ENCODE measurements at regions not wholly inside any gene's neighbourhood (a gene's known extent, or its start where the extent isn't known, plus 50 kb on each side); places are given as distances from the start of the nearest gene placed in this dataset.

GRCh38 chr20:58579819-58580473, 64.7 kb upstream of the APCDD1L start:
- WGBS, 2 experiments: 93 to 97% methylated on average over 23 of the region's 23 CpGs
- H3K36me3 ChIP-seq (ENCODE audit: control insufficient read depth, insufficient read depth, low read length): no peaks in the 10 kb centered on the region

GRCh38 chr20:58579069-58579818, 64.0 kb upstream of the APCDD1L start:
- WGBS, 2 experiments: 93 to 94% methylated on average over 15 of the region's 15 CpGs
- Histone ChIP-seq H3K9me3 (ENCODE audit: control insufficient read depth, low read length) (no peaks in the 10 kb centered on the region), H3K36me3 (ENCODE audit: control insufficient read depth, insufficient read depth, low read length) (no peaks in the 10 kb centered on the region), H3K27ac (ENCODE audit: insufficient read depth, low read depth, low read length, poor library complexity, severe bottlenecking) (no peak overlapping the region), H3K27me3 (ENCODE audit: control insufficient read depth, insufficient read depth, low read length, poor library complexity, severe bottlenecking) (no peaks in the 10 kb centered on the region), H3K4me3 (ENCODE audit: insufficient read depth, low read depth, low read length) (no peak overlapping the region), H3K4me1 (ENCODE audit: control insufficient read depth, insufficient read depth, low read length) (no peaks in the 10 kb centered on the region)

More at GRCh38 chr20:58579819-58580473, 64.7 kb upstream of the APCDD1L start:
- Histone ChIP-seq H3K27me3 (ENCODE audit: control insufficient read depth, insufficient read depth, low read length, poor library complexity, severe bottlenecking) (no peaks in the 10 kb centered on the region), H3K9me3 (ENCODE audit: control insufficient read depth, low read length) (no peaks in the 10 kb centered on the region), H3K27ac (ENCODE audit: insufficient read depth, low read depth, low read length, poor library complexity, severe bottlenecking) (no peak overlapping the region), H3K4me3 (ENCODE audit: insufficient read depth, low read depth, low read length) (no peak overlapping the region), H3K4me1 (ENCODE audit: control insufficient read depth, insufficient read depth, low read length) (no peaks in the 10 kb centered on the region)

GRCh38 chr20:58577871-58578598, 62.8 kb upstream of the APCDD1L start:
- Histone ChIP-seq H3K9me3 (ENCODE audit: control insufficient read depth, low read length) (no peaks in the 10 kb centered on the region), H3K4me3 (ENCODE audit: insufficient read depth, low read depth, low read length) (no peak overlapping the region), H3K36me3 (ENCODE audit: control insufficient read depth, insufficient read depth, low read length) (no peaks in the 10 kb centered on the region), H3K4me1 (ENCODE audit: control insufficient read depth, insufficient read depth, low read length) (no peaks in the 10 kb centered on the region), H3K27ac (ENCODE audit: insufficient read depth, low read depth, low read length, poor library complexity, severe bottlenecking) (no peak overlapping the region), H3K27me3 (ENCODE audit: control insufficient read depth, insufficient read depth, low read length, poor library complexity, severe bottlenecking) (no peaks in the 10 kb centered on the region)
- 79 to 81% methylated on average over 23 of the region's 23 CpGs for WGBS, 2 experiments

GRCh38 chr20:58577139-58577806, 62.1 kb upstream of the APCDD1L start:
- Histone ChIP-seq H3K27me3 (ENCODE audit: control insufficient read depth, insufficient read depth, low read length, poor library complexity, severe bottlenecking) (no peaks in the 10 kb centered on the region), H3K27ac (ENCODE audit: insufficient read depth, low read depth, low read length, poor library complexity, severe bottlenecking) (no peak overlapping the region), H3K36me3 (ENCODE audit: control insufficient read depth, insufficient read depth, low read length) (no peaks in the 10 kb centered on the region), H3K9me3 (ENCODE audit: control insufficient read depth, low read length) (no peaks in the 10 kb centered on the region), H3K4me1 (ENCODE audit: control insufficient read depth, insufficient read depth, low read length) (no peaks in the 10 kb centered on the region), H3K4me3 (ENCODE audit: insufficient read depth, low read depth, low read length) (no peak overlapping the region)
- 93 to 94% methylated on average over 13 of the region's 13 CpGs for WGBS, 2 experiments

GRCh38 chr20:58576603-58576970, 61.4 kb upstream of the APCDD1L start:
- H3K27ac ChIP-seq (ENCODE audit: insufficient read depth, low read depth, low read length, poor library complexity, severe bottlenecking): no peak overlapping the region
- WGBS, 2 experiments: 91 to 93% methylated on average over 9 of the region's 9 CpGs
- H3K4me1 ChIP-seq (ENCODE audit: control insufficient read depth, insufficient read depth, low read length): no peaks in the 10 kb centered on the region
- no peaks in the 10 kb centered on the region for H3K27me3 ChIP-seq (ENCODE audit: control insufficient read depth, insufficient read depth, low read length, poor library complexity, severe bottlenecking)
- no peak overlapping the region for H3K4me3 ChIP-seq (ENCODE audit: insufficient read depth, low read depth, low read length)
- H3K36me3 ChIP-seq (ENCODE audit: control insufficient read depth, insufficient read depth, low read length): no peaks in the 10 kb centered on the region
- no peaks in the 10 kb centered on the region for H3K9me3 ChIP-seq (ENCODE audit: control insufficient read depth, low read length)

GRCh38 chr20:58575776-58576602, 60.8 kb upstream of the APCDD1L start:
- no peak overlapping the region for H3K27ac ChIP-seq (ENCODE audit: insufficient read depth, low read depth, low read length, poor library complexity, severe bottlenecking)
- 93 to 94% methylated on average over 24 of the region's 24 CpGs for WGBS, 2 experiments
- H3K4me3 ChIP-seq (ENCODE audit: insufficient read depth, low read depth, low read length): no peak overlapping the region
- H3K36me3 ChIP-seq (ENCODE audit: control insufficient read depth, insufficient read depth, low read length): no peaks in the 10 kb centered on the region
- no peaks in the 10 kb centered on the region for H3K27me3 ChIP-seq (ENCODE audit: control insufficient read depth, insufficient read depth, low read length, poor library complexity, severe bottlenecking)
- no peaks in the 10 kb centered on the region for H3K4me1 ChIP-seq (ENCODE audit: control insufficient read depth, insufficient read depth, low read length)
- H3K9me3 ChIP-seq (ENCODE audit: control insufficient read depth, low read length): no peaks in the 10 kb centered on the region

- Histone ChIP-seq H3K4me1 (ENCODE audit: control insufficient read depth, insufficient read depth, low read length) (no peaks in the 10 kb centered on the region), H3K27me3 (ENCODE audit: control insufficient read depth, insufficient read depth, low read length, poor library complexity, severe bottlenecking) (no peaks in the 10 kb centered on the region), H3K9me3 (ENCODE audit: control insufficient read depth, low read length) (no peaks in the 10 kb centered on the region), H3K4me3 (ENCODE audit: insufficient read depth, low read depth, low read length) (no peak overlapping the region), H3K36me3 (ENCODE audit: control insufficient read depth, insufficient read depth, low read length) (no peaks in the 10 kb centered on the region), H3K27ac (ENCODE audit: insufficient read depth, low read depth, low read length, poor library complexity, severe bottlenecking) (no peak overlapping the region)
- WGBS, 2 experiments: 100% methylated on average over 1 of the region's 1 CpG
Measured at GRCh38 chr20:58574469-58574868, 59.3 kb upstream of the APCDD1L start.

GRCh38 chr20:58573986-58574385, 58.8 kb upstream of the APCDD1L start:
- no peaks in the 10 kb centered on the region for H3K36me3 ChIP-seq (ENCODE audit: control insufficient read depth, insufficient read depth, low read length)
- H3K4me1 ChIP-seq (ENCODE audit: control insufficient read depth, insufficient read depth, low read length): no peaks in the 10 kb centered on the region
- no peaks in the 10 kb centered on the region for H3K27me3 ChIP-seq (ENCODE audit: control insufficient read depth, insufficient read depth, low read length, poor library complexity, severe bottlenecking)
- H3K9me3 ChIP-seq (ENCODE audit: control insufficient read depth, low read length): no peaks in the 10 kb centered on the region
- no peak overlapping the region for H3K27ac ChIP-seq (ENCODE audit: insufficient read depth, low read depth, low read length, poor library complexity, severe bottlenecking)
- 92 to 94% methylated on average over 4 of the region's 4 CpGs for WGBS, 2 experiments
- no peak overlapping the region for H3K4me3 ChIP-seq (ENCODE audit: insufficient read depth, low read depth, low read length)

GRCh38 chr20:58573257-58573656, 58.1 kb upstream of the APCDD1L start:
- no peaks in the 10 kb centered on the region for H3K36me3 ChIP-seq (ENCODE audit: control insufficient read depth, insufficient read depth, low read length)
- no peaks in the 10 kb centered on the region for H3K4me1 ChIP-seq (ENCODE audit: control insufficient read depth, insufficient read depth, low read length)
- H3K9me3 ChIP-seq (ENCODE audit: control insufficient read depth, low read length): no peaks in the 10 kb centered on the region
- no peak overlapping the region for H3K4me3 ChIP-seq (ENCODE audit: insufficient read depth, low read depth, low read length)
- WGBS, 2 experiments: 92 to 95% methylated on average over 9 of the region's 9 CpGs
- H3K27me3 ChIP-seq (ENCODE audit: control insufficient read depth, insufficient read depth, low read length, poor library complexity, severe bottlenecking): no peaks in the 10 kb centered on the region
- H3K27ac ChIP-seq (ENCODE audit: insufficient read depth, low read depth, low read length, poor library complexity, severe bottlenecking): no peak overlapping the region
